MM.1S (cell line): ENCODE measurements at regions not wholly inside any gene's neighbourhood (a gene's known extent, or its start where the extent isn't known, plus 50 kb on each side); places are given as distances from the start of the nearest gene placed in this dataset.

Experiments used
- DNase-seq: peaks from one replicate; pipeline ENCODE4 v3.0.0-alpha.2; 2015
- H2AFZ ChIP-seq: fragments of 300-600 bp; sonication (generic); 2 replicates; pipeline ENCODE4 v1.6.0; 2016; ENCODE audit warnings: antibody characterized with exemption, low read length
- H3F3A ChIP-seq: fragments of 300-600 bp; sonication (generic); 2 replicates; pipeline ENCODE4 v1.6.1; 2016; ENCODE audit warnings: mild to moderate bottlenecking, antibody characterized with exemption, low read length, moderate library complexity, mixed read lengths; ENCODE audit not compliant: insufficient read depth
- H3K27ac ChIP-seq: fragments of 300-600 bp; sonication (generic); 2 replicates; pipeline ENCODE4 v1.5.1; 2016; ENCODE audit warnings: mild to moderate bottlenecking, low read length
- H3K27me3 ChIP-seq: fragments of 300-600 bp; sonication (generic); replicated peaks from 2 replicates; pipeline ENCODE4 v1.6.0; 2016; ENCODE audit warnings: low read length; ENCODE audit not compliant: insufficient read depth
- H3K36me3 ChIP-seq: fragments of 300-600 bp; sonication (generic); replicated peaks from 2 replicates; pipeline ENCODE4 v1.6.1; 2016; ENCODE audit warnings: mild to moderate bottlenecking, low read length, mixed read lengths; ENCODE audit not compliant: insufficient read depth
- H3K4me1 ChIP-seq: fragments of 300-600 bp; sonication (generic); 2 replicates; pipeline ENCODE4 v1.6.1; 2016; ENCODE audit warnings: low read length, mixed read lengths
- H3K4me2 ChIP-seq: fragments of 300-600 bp; sonication (generic); 2 replicates; pipeline ENCODE4 v1.6.0; 2016; ENCODE audit warnings: low read depth, low read length
- H3K4me3 ChIP-seq: fragments of 300-600 bp; sonication (generic); 2 replicates; pipeline ENCODE4 v1.5.1; 2016; ENCODE audit warnings: low read length, mixed read lengths
- H3K79me2 ChIP-seq: fragments of 300-600 bp; sonication (generic); 2 replicates; pipeline ENCODE4 v1.6.1; 2016; ENCODE audit warnings: mixed run types, low read length, mixed read lengths
- H3K9ac ChIP-seq: fragments of 300-600 bp; sonication (generic); 2 replicates; pipeline ENCODE4 v1.6.1; 2016; ENCODE audit warnings: low read length, mixed read lengths
- H3K9me2 ChIP-seq: fragments of 300-600 bp; sonication (generic); replicated peaks from 2 replicates; pipeline ENCODE4 v1.6.1; 2016; ENCODE audit warnings: mild to moderate bottlenecking, low read length, mixed read lengths; ENCODE audit not compliant: insufficient read depth
- H3K9me3 ChIP-seq: fragments of 300-600 bp; sonication (generic); replicated peaks from 2 replicates; pipeline ENCODE4 v1.6.1; 2016; ENCODE audit warnings: mild to moderate bottlenecking, low read length, mixed read lengths; ENCODE audit not compliant: insufficient read depth
- H4K20me1 ChIP-seq: fragments of 300-600 bp; sonication (generic); 2 replicates; pipeline ENCODE4 v1.6.1; 2016; ENCODE audit warnings: mild to moderate bottlenecking, low read length, moderate library complexity, mixed read lengths; ENCODE audit not compliant: insufficient read depth
- EZH2 ChIP-seq: fragments of 300-600 bp; sonication (generic); optimal IDR thresholded peaks from 2 replicates; pipeline ENCODE3; 2017; ENCODE audit warnings: low read depth, mild to moderate bottlenecking, antibody characterized with exemption, low read length, mixed read lengths
- EZH2phosphoT487 ChIP-seq: fragments of 300-600 bp; sonication (generic); IDR thresholded peaks from 2 replicates; pipeline ENCODE4 v1.6.1; 2018; ENCODE audit warnings: antibody characterized with exemption, low read length
- TF ChIP-seq, protein P1 (sequence below): fragments of 300-600 bp; sonication (generic); IDR thresholded peaks from 2 replicates; pipeline ENCODE4 v1.5.1; 2016; ENCODE audit warnings: antibody characterized with exemption, low read length, mixed read lengths

DNA sequence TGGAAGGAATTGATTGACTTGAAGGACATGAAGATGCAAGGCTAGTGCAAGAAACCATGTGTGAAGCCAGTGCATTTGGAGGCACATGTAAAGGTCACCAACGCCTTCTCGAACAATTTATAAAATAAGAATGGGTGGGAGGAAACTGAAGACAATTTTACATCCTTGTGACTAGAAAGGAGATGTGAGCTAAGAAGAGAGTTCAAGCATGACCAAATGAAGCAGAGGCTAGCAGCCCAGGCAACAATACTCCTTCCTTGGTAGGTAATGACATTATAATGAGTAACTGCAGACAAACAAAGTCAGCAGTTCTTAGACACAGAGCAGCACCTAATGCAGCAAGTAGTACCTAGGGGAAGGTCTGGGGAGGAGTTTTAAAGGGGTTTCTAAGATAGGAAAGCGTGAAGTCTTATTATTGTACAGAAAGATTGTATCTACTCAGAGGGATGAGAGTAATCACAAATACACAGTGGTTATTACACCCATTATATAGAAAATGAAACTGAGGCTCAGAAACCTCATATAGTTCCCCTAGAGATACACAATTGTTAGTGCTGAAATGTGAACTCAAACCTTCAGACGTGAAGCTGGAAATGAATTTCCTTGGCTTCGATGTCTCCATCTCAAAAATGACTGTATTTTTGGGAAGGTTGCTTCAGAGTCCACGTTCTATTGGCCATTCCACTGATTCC, 56.1 kb downstream of the ATXN3L start:
- no peak overlapping the region for H3K9ac ChIP-seq

DNA sequence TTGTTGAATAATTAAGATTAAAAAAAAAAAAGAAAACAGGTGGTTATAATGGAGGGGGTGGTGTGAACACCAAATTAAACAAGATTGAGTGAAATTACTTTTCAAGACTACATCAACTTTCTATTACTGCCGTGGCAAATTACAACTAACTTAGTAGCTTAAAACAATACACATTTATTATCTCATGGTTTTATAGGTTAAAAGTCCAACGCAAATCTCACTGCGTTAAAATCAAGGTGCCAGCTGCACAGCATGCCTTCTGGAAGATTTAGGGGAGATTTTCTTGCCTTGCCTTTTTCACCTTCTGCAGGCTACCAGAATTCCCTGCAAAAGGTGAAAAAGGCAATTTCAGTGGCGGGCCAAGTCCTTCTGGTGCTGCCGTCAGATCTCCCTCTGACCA, 58.5 kb downstream of the ATXN3L start:
- no peak overlapping the region for H3K9ac ChIP-seq

More for the DNA sequence above, 56.1 kb downstream of the ATXN3L start:
- DNase-seq = no peak
- TF ChIP-seq EZH2phosphoT487 (no peak), EZH2 (no peak)
- TF ChIP-seq, protein P1, sequence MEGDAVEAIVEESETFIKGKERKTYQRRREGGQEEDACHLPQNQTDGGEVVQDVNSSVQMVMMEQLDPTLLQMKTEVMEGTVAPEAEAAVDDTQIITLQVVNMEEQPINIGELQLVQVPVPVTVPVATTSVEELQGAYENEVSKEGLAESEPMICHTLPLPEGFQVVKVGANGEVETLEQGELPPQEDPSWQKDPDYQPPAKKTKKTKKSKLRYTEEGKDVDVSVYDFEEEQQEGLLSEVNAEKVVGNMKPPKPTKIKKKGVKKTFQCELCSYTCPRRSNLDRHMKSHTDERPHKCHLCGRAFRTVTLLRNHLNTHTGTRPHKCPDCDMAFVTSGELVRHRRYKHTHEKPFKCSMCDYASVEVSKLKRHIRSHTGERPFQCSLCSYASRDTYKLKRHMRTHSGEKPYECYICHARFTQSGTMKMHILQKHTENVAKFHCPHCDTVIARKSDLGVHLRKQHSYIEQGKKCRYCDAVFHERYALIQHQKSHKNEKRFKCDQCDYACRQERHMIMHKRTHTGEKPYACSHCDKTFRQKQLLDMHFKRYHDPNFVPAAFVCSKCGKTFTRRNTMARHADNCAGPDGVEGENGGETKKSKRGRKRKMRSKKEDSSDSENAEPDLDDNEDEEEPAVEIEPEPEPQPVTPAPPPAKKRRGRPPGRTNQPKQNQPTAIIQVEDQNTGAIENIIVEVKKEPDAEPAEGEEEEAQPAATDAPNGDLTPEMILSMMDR = no peak
- H3K36me3 ChIP-seq = no peaks in the 10 kb centered on the region
- no peak overlapping the region for H3K4me3 ChIP-seq
- H3F3A ChIP-seq = no peaks in the 10 kb centered on the region
- no peaks in the 10 kb centered on the region for H3K79me2 ChIP-seq
- H2AFZ ChIP-seq = no peak overlapping the region
- H3K4me2 ChIP-seq = no peak overlapping the region
- no peak overlapping the region for H3K27ac ChIP-seq
- no peaks in the 10 kb centered on the region for H3K4me1 ChIP-seq
- no peaks in the 10 kb centered on the region for H4K20me1 ChIP-seq
- no peaks in the 10 kb centered on the region for H3K27me3 ChIP-seq
- no peaks in the 10 kb centered on the region for H3K9me2 ChIP-seq
- H3K9me3 ChIP-seq = no peaks in the 10 kb centered on the region

DNA sequence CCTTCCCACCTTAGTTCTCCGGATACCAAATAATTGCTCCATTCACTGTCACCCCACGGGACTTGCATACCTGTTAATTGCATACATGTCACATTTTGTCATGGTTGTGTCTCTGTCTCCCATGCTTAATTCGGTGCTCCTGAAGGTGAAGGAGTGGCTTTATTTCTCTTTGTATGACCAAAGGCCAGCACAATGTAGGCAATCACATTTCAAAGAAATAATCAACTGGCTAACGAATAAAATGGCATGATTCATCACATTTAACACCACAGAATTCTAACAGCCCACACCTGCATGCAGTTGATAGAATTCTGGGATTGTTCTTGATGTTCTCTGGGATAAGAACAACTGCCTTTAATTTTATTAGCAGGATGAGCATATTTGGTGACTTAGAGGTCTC, 59.3 kb downstream of the ATXN3L start:
- H3F3A ChIP-seq = peaks cover 13% of the 10 kb centered on the region; the same call in 1 of the 2 replicates
- peaks cover 22% of the 10 kb centered on the region for H3K4me1 ChIP-seq
- no peak overlapping the region for H3K27ac ChIP-seq
- TF ChIP-seq EZH2 (no peak), EZH2phosphoT487 (no peak)
- TF ChIP-seq, protein P1 = no peak
- no peak overlapping the region for H2AFZ ChIP-seq
- no peaks in the 10 kb centered on the region for H3K27me3 ChIP-seq
- DNase-seq = no peak
- no peaks in the 10 kb centered on the region for H4K20me1 ChIP-seq
- H3K9ac ChIP-seq = no peak overlapping the region
- no peaks in the 10 kb centered on the region for H3K9me3 ChIP-seq
- no peak overlapping the region for H3K4me3 ChIP-seq
- no peak overlapping the region for H3K4me2 ChIP-seq
- no peaks in the 10 kb centered on the region for H3K9me2 ChIP-seq
- no peaks in the 10 kb centered on the region for H3K36me3 ChIP-seq
- H3K79me2 ChIP-seq = no peaks in the 10 kb centered on the region

More for the DNA sequence above, 58.5 kb downstream of the ATXN3L start:
- Histone ChIP-seq H3K4me2 (no peak overlapping the region), H3K4me3 (no peak overlapping the region), H3K4me1 (peaks cover 16% of the 10 kb centered on the region), H3K27me3 (no peaks in the 10 kb centered on the region), H3F3A (peaks cover 13% of the 10 kb centered on the region; the same call in 1 of the 2 replicates), H3K36me3 (no peaks in the 10 kb centered on the region), H3K27ac (no peak overlapping the region), H4K20me1 (no peaks in the 10 kb centered on the region), H2AFZ (no peak overlapping the region), H3K9me3 (no peaks in the 10 kb centered on the region), H3K9me2 (no peaks in the 10 kb centered on the region), H3K79me2 (no peaks in the 10 kb centered on the region)
- TF ChIP-seq EZH2phosphoT487 (no peak), EZH2 (no peak)
- TF ChIP-seq, protein P1 = no peak
- DNase-seq = no peak
